Activated T-cell treated with anti-CD3 and anti-CD28 coated beads, Interleukin-2, amount 50 U/mL, for 48 hours (primary cell): ENCODE measurements at regions not wholly inside any gene's neighbourhood (a gene's known extent, or its start where the extent isn't known, plus 50 kb on each side); places are given as distances from the start of the nearest gene placed in this dataset.
"Not testable (repeated sequence)": the region's sequence is repeated elsewhere in the genome, so short reads cannot be mapped to it uniquely, and the experiment has no call there.

Experiments used
- DNase-seq, 2 experiments: peaks; one replicate each; pipeline ENCODE4 v3.0.0-alpha.2; 2020

DNA sequence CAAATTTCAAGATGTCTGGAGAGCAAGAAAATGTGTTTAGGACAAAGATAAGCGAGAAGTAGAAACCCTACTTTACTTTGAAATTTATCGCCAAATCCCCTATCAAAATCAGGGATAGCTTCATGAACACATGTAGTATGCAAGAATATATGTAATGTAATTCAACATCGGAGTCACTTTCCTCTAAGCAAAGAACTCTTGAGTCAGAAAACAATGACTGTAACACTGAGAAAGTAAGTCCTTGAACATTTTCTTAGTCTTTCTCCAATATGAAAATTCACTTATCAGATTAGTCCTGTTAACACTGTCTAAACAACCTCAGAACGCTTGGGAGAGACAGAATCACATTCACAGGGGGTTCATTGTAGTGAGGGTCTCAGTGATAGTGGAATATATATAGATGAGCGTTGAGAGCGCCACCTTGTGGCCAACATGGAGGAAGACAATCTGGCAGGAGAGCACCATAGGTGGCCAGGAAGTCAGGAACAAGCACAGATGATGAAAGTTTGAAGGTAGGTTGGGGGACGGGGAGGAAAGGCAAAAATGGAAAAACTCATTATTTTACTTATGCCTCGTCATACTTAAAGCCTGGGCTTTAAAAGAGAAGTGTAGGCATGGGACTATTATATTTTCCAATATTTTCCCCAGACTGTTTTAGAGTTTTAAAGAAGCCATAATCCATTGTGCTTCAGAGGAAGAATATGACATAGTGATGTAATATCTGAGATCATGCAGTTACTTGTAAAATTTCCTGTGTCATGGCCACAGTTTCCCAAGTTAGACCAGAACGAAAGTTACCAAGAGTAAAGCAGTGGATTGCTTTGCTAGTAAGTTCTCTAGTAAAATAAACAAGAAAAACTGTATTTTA is 115.5 kb upstream of the GNAI1 start:
- peak; percentile 30 to 37 for DNase-seq

- no peak for DNase-seq
These were observed 117.4 kb upstream of the GNAI1 start for GRCh38 chr7:80017101-80017698.

DNA sequence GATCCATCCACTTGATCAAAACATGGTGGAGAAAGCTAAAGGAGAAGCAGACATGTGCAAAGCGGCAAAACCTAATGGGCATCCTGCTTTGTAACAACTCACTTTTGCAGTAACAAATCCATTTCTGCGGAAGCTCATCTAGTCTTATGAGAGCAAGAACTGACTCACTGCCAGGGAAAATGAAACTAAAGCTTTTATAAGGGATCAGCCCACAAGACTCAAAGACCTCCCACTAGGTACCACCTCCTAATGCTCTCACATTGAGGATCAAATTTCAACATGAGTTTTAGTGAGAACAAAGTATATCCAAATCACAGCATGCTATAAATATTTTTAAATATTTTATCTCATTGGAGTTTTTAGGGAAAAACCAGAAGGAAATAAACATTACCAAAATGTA is 120.1 kb upstream of the GNAI1 start:
- DNase-seq: no peak

- no peak for DNase-seq
These were observed 126.6 kb upstream of the GNAI1 start for GRCh38 chr7:80008039-80008438.

- no peak for DNase-seq
These were observed 131.8 kb upstream of the GNAI1 start for GRCh38 chr7:80002865-80003264.

DNA sequence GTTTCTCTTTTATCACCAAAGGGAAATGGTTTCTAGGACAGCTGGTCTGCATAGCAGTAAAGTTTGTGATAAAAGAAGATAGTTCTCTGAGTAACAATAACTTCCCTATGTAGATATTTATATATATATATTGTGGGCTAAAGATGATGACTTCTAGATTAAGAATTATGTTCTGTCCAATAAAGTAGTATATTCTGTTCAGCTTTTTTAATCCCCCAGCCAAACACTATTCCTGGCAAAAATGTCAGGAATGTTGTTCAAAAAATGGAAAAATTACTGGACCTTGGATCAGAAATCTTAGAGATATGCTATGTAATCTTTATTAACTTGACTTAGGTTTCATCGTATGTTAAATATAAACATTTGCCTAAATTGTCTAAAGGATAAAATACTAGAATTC is 136.3 kb upstream of the GNAI1 start:
- DNase-seq: no peak

GRCh38 chr7:79997345-79997744 is 137.3 kb upstream of the GNAI1 start:
- DNase-seq: no peak

DNA sequence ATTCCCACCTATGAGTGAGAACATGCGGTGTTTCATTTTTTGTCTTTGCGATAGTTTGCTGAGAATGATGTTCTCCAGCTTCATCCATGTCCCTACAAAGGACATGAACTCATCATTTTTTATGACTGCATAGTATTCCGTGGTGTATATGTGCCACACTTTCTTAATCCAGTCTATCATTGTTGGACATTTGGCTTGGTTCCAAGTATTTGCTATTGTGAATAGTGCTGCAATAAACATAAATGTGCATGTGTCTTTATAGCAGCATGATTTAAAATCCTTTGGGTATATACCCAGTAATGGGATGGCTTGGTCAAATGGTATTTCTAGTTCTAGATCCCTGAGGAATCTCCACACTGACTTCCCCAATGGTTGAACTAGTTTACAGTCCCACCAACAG is 138.9 kb upstream of the GNAI1 start:
- not testable (repeated sequence) for DNase-seq

DNA sequence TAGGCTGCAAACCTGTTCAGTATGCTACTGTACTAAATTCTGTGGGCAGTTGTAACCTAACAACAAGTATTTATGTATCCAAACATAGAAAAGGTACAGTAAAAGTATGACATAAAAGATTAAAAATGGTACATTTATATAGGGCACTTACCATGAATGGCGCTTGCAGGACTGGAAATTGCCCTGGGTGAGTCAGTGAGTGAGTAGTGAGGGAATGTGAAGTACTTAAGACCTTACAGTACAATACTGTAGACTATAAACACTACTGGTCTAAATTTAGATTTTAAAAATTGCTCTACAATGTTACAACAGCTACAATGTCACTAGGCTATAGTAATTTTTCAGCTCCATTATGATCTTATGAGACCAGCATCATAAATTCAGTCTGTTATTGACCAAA is 146.0 kb upstream of the GNAI1 start:
- DNase-seq: no peak

- no peak for DNase-seq
These were observed 150.4 kb upstream of the GNAI1 start for GRCh38 chr7:79984210-79984609.

GRCh38 chr7:79982141-79982770 is 152.4 kb upstream of the GNAI1 start:
- DNase-seq: no peak

- no peak for DNase-seq
These were observed 154.3 kb upstream of the GNAI1 start for GRCh38 chr7:79980376-79980775.

GRCh38 chr7:79979437-79979836 is 155.2 kb upstream of the GNAI1 start:
- no peak for DNase-seq

DNA sequence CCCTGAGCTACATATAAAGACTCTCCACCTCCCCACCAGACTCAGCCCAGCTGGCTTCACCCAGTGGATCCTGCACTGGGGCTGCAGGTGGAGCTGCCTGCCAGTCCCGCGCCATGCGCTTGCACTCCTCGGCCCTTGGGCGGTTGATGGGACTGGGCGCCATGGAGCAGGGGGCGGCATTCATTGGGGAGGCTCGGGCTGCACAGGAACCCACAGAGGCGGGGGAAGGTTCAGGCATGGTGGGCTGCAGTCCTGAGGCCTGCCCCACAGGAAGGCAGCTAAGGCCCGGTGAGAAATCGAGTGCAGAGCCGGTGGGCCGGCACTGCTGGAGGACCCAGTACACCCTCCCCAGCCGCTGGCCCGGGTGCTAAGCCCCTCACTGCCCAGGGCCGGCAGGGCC is 157.2 kb upstream of the GNAI1 start:
- no peak for DNase-seq

GRCh38 chr7:79976711-79977020 is 158.0 kb upstream of the GNAI1 start:
- peak in 1 of 2 experiments; percentile 28 for DNase-seq

DNA sequence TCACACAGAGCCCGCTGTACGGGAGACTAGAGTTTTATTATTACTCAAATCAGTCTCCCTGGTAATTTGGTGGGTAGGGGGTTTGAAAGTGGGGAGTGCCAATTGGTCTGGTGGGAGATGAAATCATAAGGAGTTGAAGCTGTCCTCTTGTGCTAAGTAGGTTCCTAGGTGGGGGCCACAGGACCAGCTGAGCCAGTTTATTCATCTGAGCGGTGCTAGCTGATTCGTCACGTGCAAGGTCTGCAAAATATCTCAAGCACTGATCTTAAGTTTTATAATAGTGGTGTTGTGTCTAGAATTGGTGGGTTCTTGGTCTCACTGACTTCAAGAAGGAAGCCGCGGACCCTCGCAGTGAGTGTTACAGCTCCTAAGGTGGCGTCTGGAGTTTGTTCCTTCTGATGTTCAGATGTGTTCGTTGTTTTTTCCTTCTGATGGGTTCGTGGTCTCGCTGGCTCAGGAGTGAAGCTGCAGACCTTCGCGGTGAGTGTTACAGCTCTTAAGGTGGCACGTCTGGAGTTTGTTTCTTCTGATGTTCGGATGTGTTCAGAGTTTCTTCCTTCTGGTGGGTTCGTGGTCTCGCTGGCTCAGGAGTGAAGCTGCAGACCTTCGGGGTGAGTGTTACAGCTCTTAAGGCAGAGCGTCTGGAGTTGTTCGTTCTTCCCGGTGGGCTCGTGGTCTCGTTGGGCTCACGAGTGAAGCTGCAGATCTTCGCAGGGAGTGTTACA is 158.5 kb upstream of the GNAI1 start:
- peak; percentile 15 to 17 for DNase-seq

GRCh38 chr7:79973455-79973854 is 161.2 kb upstream of the GNAI1 start:
- no peak for DNase-seq

DNA sequence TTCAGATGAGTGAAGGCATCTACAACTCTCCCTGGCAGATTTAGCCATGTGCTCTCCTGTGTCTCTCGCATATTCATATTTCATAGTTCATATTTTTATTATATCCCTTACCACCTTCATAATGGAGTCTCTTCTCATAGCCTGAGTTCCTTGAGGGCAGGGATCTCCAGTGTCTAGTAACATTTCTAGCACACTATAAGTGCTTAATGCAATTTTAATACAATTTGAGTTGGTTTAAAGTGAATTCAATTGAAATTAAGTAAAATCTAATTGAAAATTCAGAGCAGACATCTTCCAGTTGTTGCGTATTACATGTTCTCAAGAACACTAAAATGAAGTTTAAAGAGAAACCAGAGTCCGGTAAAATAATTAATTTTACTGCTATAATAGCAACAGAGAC is 163.6 kb upstream of the GNAI1 start:
- DNase-seq: no peak

GRCh38 chr7:79968894-79969293 is 165.7 kb upstream of the GNAI1 start:
- DNase-seq: no peak

DNA sequence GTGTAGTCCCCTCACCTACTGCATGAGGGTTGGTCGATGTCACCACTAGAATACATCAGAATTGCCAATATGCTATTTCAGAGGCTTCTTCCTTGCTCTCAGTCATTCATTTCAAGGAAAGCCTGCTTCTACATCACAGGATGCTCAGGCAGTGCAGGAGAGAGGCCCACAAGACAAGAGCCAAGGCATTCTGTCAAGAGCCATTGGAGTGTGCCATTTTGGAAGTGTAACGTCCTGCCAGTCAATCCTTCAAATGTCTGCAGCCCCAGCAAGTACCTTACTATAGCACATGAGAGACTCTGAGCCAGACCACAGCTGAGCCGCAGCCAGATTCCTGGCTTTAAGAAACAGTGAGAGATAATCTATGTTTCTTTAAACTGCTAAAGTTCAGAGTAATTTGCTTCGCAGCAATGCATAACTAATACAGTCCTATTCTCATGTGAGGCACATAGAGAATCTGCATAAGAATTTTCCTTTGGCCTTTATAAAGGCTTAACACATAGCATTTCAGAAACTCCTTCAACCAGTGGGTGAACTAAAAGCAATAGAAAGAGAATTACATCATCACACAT is 166.5 kb upstream of the GNAI1 start:
- no peak for DNase-seq

GRCh38 chr7:79965946-79966345 is 168.7 kb upstream of the GNAI1 start:
- no peak for DNase-seq

DNA sequence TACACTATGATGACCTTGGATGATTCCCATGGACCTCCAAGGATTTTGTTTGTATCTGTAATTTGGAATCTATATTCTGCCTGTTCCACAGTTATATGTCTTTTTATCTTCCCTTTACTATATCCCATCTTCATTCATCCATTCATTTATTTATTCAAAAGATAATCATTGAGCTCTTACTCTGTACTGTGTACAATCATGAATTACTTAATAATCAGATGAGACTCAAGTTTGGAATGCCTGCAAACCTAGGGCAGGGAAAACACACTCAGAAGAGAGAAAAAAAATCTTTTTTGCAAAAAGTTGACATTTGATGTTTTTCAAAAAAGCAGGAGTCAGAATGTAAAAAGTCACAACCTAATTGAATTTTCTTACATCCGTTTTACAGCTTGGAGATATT is 170.2 kb upstream of the GNAI1 start:
- no peak for DNase-seq

DNA sequence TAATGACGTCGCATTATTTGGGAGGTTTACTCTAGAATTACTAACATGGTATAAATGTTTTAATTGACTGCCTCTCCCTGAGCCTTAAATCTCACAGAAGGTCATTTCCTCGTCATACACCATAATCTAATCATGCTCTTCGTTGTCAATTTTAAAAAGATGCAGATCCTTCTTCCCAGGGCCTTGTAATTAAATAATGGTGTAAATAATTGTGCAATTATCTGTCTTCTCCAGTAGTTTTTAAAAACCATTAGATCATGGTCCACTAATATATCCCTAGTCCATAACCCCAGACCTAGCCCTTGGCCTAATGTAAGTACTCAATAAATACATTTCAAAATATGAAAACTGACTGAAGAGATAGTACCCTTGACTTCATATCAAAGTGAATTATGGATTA is 181.5 kb upstream of the GNAI1 start:
- DNase-seq: no peak
